ENCODE measurements at regions not wholly inside any gene's neighbourhood (a gene's known extent, or its start where the extent isn't known, plus 50 kb on each side); places are given as distances from the start of the nearest gene placed in this dataset.

GRCh38 chr7:108717781-108718180 lies 148.1 kb downstream of the DNAJB9 start (continued):
- TF ChIP-seq ZNF449 (tag by site-specific recombination; IDR thresholded peaks at IDR 0.05) (no peak), SP3 (tag by site-specific recombination; IDR thresholded peaks at IDR 0.05) (no peak), YY2 (tag by site-specific recombination; IDR thresholded peaks at IDR 0.05) (no peak), ZBTB48 (tag by site-specific recombination; IDR thresholded peaks at IDR 0.05) (no peak), ZNF701 (tag by site-specific recombination; IDR thresholded peaks at IDR 0.05) (no peak), ZNF335 (tag by site-specific recombination; conservative IDR thresholded peaks at IDR 0.05) (no peak)

GRCh38 chr7:108719631-108720030 lies 150.0 kb downstream of the DNAJB9 start:
- Histone ChIP-seq H3K4me3 (ENCODE audit: low read depth, low read length) (no peak overlapping the region), H3K36me3 (ENCODE audit: control insufficient read depth in 2 of 2, insufficient read depth in 1 of 2, low read length in 2 of 2) (no peaks in the 10 kb centered on the region), H3K4me1 (ENCODE audit: control insufficient read depth, insufficient read depth, low read length) (no peaks in the 10 kb centered on the region), H3K27ac (ENCODE audit: extremely low read depth, low read depth, low read length) (no peak overlapping the region), H3K9me3 (ENCODE audit: control insufficient read depth, insufficient read depth, low read depth, low read length) (no peaks in the 10 kb centered on the region)
- TF ChIP-seq ATF2 (tag by site-specific recombination; IDR thresholded peaks at IDR 0.05; ENCODE audit: low read depth) (no peak), HOXC10 (CRISPR knock-in tag; IDR thresholded peaks at IDR 0.05) (no peak), TSHZ1 (tag by site-specific recombination; IDR thresholded peaks at IDR 0.05; ENCODE audit: borderline replicate concordance) (no peak), ZNF777 (tag by site-specific recombination; IDR thresholded peaks at IDR 0.05; ENCODE audit: borderline replicate concordance) (no peak), ZNF660 (tag by site-specific recombination; IDR thresholded peaks at IDR 0.05) (no peak), ZNF37A (tag by site-specific recombination; IDR thresholded peaks at IDR 0.05) (no peak), RBAK (tag by site-specific recombination; IDR thresholded peaks at IDR 0.05) (no peak), ZBTB6 (tag by site-specific recombination; IDR thresholded peaks at IDR 0.05) (no peak), ZNF473 (tag by site-specific recombination; IDR thresholded peaks at IDR 0.05) (no peak), ZNF48 (tag by site-specific recombination; IDR thresholded peaks at IDR 0.05) (no peak), ZNF148 (tag by site-specific recombination; IDR thresholded peaks at IDR 0.05; ENCODE audit: borderline replicate concordance) (no peak), SP2 (tag by site-specific recombination; IDR thresholded peaks at IDR 0.05) (no peak), ZSCAN5A (tag by site-specific recombination; IDR thresholded peaks at IDR 0.05) (no peak), ZBTB20 (tag by site-specific recombination; IDR thresholded peaks at IDR 0.05) (no peak), ZNF677 (tag by site-specific recombination; IDR thresholded peaks at IDR 0.05) (no peak), BCL6B (tag by site-specific recombination; IDR thresholded peaks at IDR 0.05) (no peak), ZNF221 (tag by site-specific recombination; IDR thresholded peaks at IDR 0.05; ENCODE audit: borderline replicate concordance) (no peak), ZNF10 (tag by site-specific recombination; IDR thresholded peaks at IDR 0.05) (no peak)
- POLR2A ChIA-PET, result no interaction called here
- CTCF ChIA-PET, result no interaction called here
